ENCODE measurements at regions not wholly inside any gene's neighbourhood (a gene's known extent, or its start where the extent isn't known, plus 50 kb on each side); places are given as distances from the start of the nearest gene placed in this dataset.

- DNase-seq, result no peak
Measured at GRCh38 chr19:30722186-30722585, 350.0 kb downstream of the ZNF536 start.

GRCh38 chr19:30719999-30720345 is 347.8 kb downstream of the ZNF536 start:
- DNase-seq, result no peak

- peak; percentile 22 for DNase-seq
Measured at GRCh38 chr19:30719189-30719998, 347.2 kb downstream of the ZNF536 start.

- no peak for DNase-seq
Measured at GRCh38 chr19:30718707-30719106, 346.5 kb downstream of the ZNF536 start.

- DNase-seq, result no peak
Measured at GRCh38 chr19:30718014-30718413, 345.8 kb downstream of the ZNF536 start.

GRCh38 chr19:30717381-30717780 is 345.2 kb downstream of the ZNF536 start:
- no peak for DNase-seq

GRCh38 chr19:30712431-30713337 is 340.5 kb downstream of the ZNF536 start:
- DNase-seq, result no peak

GRCh38 chr19:30711826-30712225 is 339.6 kb downstream of the ZNF536 start:
- no peak for DNase-seq

GRCh38 chr19:30711296-30711695 is 339.1 kb downstream of the ZNF536 start:
- DNase-seq, result no peak

- no peak for DNase-seq
Measured at GRCh38 chr19:30710721-30711120, 338.5 kb downstream of the ZNF536 start.

- DNase-seq, result no peak
Measured at GRCh38 chr19:30708416-30709178, 336.4 kb downstream of the ZNF536 start.

GRCh38 chr19:30704771-30705330 is 332.7 kb downstream of the ZNF536 start:
- no peak for DNase-seq

- DNase-seq, result no peak
Measured at GRCh38 chr19:30703645-30704044, 331.5 kb downstream of the ZNF536 start.

GRCh38 chr19:30701178-30701577 is 329.0 kb downstream of the ZNF536 start:
- no peak for DNase-seq

- no peak for DNase-seq
Measured at GRCh38 chr19:30699871-30700280, 327.7 kb downstream of the ZNF536 start.

- no peak for DNase-seq
Measured at GRCh38 chr19:30696514-30696913, 324.3 kb downstream of the ZNF536 start.

GRCh38 chr19:30695171-30695875 is 323.1 kb downstream of the ZNF536 start:
- DNase-seq, result no peak

GRCh38 chr19:30694156-30694755 is 322.1 kb downstream of the ZNF536 start:
- DNase-seq, result no peak

GRCh38 chr19:30692879-30693503 is 320.8 kb downstream of the ZNF536 start:
- DNase-seq, result no peak

GRCh38 chr19:30692181-30692811 is 320.1 kb downstream of the ZNF536 start:
- no peak for DNase-seq

- no peak for DNase-seq
Measured at GRCh38 chr19:30691819-30692166, 319.6 kb downstream of the ZNF536 start.

Data from NCI-H2029 (cell line).